Chondrocyte (in vitro differentiated cells): ENCODE measurements at regions not wholly inside any gene's neighbourhood (a gene's known extent, or its start where the extent isn't known, plus 50 kb on each side); places are given as distances from the start of the nearest gene placed in this dataset.

ENCODE experiments used
- DNase-seq: peaks from one replicate; pipeline ENCODE4 v3.0.0; 2021; ENCODE audit warnings: mixed read lengths, low spot score
- H3K27ac Mint-ChIP-seq: one replicate; pipeline ENCODE4 v1.8.0; 2021; ENCODE audit warnings: mild to moderate bottlenecking, moderate library complexity, mixed read lengths; ENCODE audit not compliant: unreplicated experiment
- H3K27me3 Mint-ChIP-seq: 2 replicates; pipeline ENCODE4 v1.8.0; 2021; ENCODE audit warnings: low read depth, mixed read lengths
- H3K36me3 Mint-ChIP-seq: 2 replicates; pipeline ENCODE4 v1.8.0; 2021; ENCODE audit warnings: low read depth, mixed read lengths
- H3K4me1 Mint-ChIP-seq: 2 replicates; pipeline ENCODE4 v1.8.0; 2021; ENCODE audit warnings: low read depth, mild to moderate bottlenecking, mixed read lengths
- H3K4me3 Mint-ChIP-seq: one replicate; pipeline ENCODE4 v1.8.0; 2021; ENCODE audit warnings: mild to moderate bottlenecking, moderate library complexity, mixed read lengths; ENCODE audit not compliant: unreplicated experiment
- H3K9me3 Mint-ChIP-seq: 2 replicates; pipeline ENCODE4 v1.8.0; 2021; ENCODE audit warnings: low read depth, mixed read lengths
- CTCF ChIP-seq: fragments of 200-600 bp; sonication (generic); IDR thresholded peaks from 2 replicates; pipeline ENCODE4 v1.5.0; 2021; ENCODE audit warnings: antibody characterized with exemption, mild to moderate bottlenecking, moderate library complexity

- Mint-ChIP-seq H3K27me3 (no peaks in the 10 kb centered on the region), H3K27ac (no peak overlapping the region), H3K4me1 (no peaks in the 10 kb centered on the region), H3K36me3 (no peaks in the 10 kb centered on the region), H3K9me3 (no peaks in the 10 kb centered on the region), H3K4me3 (no peak overlapping the region)
- DNase-seq = peak; percentile 34
- no peak for TF ChIP-seq CTCF
Measured at GRCh38 chr11:107177106-107177477, 158.8 kb upstream of the GUCY1A2 start.

- peak; percentile 72 for DNase-seq
- no peaks in the 10 kb centered on the region for H3K9me3 Mint-ChIP-seq
- no peaks in the 10 kb centered on the region for H3K36me3 Mint-ChIP-seq
- no peaks in the 10 kb centered on the region for H3K4me1 Mint-ChIP-seq
- no peak overlapping the region for H3K27ac Mint-ChIP-seq
- no peak for TF ChIP-seq CTCF
- H3K27me3 Mint-ChIP-seq = no peaks in the 10 kb centered on the region
- no peak overlapping the region for H3K4me3 Mint-ChIP-seq
Measured at GRCh38 chr11:107176148-107177105, 158.2 kb upstream of the GUCY1A2 start.

GRCh38 chr11:107174856-107175255 is 156.6 kb upstream of the GUCY1A2 start:
- no peak overlapping the region for H3K4me3 Mint-ChIP-seq
- no peaks in the 10 kb centered on the region for H3K4me1 Mint-ChIP-seq
- peaks cover 4% of the 10 kb centered on the region for H3K9me3 Mint-ChIP-seq
- no peak for TF ChIP-seq CTCF
- no peak for DNase-seq
- H3K36me3 Mint-ChIP-seq = no peaks in the 10 kb centered on the region
- H3K27me3 Mint-ChIP-seq = no peaks in the 10 kb centered on the region
- no peak overlapping the region for H3K27ac Mint-ChIP-seq

GRCh38 chr11:107172996-107173395 is 154.7 kb upstream of the GUCY1A2 start:
- TF ChIP-seq CTCF = no peak
- H3K9me3 Mint-ChIP-seq = peaks cover 4% of the 10 kb centered on the region
- no peak overlapping the region for H3K27ac Mint-ChIP-seq
- no peak overlapping the region for H3K4me3 Mint-ChIP-seq
- no peak for DNase-seq
- H3K36me3 Mint-ChIP-seq = no peaks in the 10 kb centered on the region
- H3K4me1 Mint-ChIP-seq = no peaks in the 10 kb centered on the region
- H3K27me3 Mint-ChIP-seq = no peaks in the 10 kb centered on the region

- Mint-ChIP-seq H3K4me3 (no peak overlapping the region), H3K4me1 (no peaks in the 10 kb centered on the region), H3K9me3 (no peaks in the 10 kb centered on the region), H3K27me3 (peaks cover 9% of the 10 kb centered on the region), H3K27ac (no peak overlapping the region), H3K36me3 (no peaks in the 10 kb centered on the region)
- TF ChIP-seq CTCF = no peak
- DNase-seq = no peak
Measured at GRCh38 chr11:107157809-107158187, 139.5 kb upstream of the GUCY1A2 start.
